ENCODE measurements at regions not wholly inside any gene's neighbourhood (a gene's known extent, or its start where the extent isn't known, plus 50 kb on each side); places are given as distances from the start of the nearest gene placed in this dataset.

DNA sequence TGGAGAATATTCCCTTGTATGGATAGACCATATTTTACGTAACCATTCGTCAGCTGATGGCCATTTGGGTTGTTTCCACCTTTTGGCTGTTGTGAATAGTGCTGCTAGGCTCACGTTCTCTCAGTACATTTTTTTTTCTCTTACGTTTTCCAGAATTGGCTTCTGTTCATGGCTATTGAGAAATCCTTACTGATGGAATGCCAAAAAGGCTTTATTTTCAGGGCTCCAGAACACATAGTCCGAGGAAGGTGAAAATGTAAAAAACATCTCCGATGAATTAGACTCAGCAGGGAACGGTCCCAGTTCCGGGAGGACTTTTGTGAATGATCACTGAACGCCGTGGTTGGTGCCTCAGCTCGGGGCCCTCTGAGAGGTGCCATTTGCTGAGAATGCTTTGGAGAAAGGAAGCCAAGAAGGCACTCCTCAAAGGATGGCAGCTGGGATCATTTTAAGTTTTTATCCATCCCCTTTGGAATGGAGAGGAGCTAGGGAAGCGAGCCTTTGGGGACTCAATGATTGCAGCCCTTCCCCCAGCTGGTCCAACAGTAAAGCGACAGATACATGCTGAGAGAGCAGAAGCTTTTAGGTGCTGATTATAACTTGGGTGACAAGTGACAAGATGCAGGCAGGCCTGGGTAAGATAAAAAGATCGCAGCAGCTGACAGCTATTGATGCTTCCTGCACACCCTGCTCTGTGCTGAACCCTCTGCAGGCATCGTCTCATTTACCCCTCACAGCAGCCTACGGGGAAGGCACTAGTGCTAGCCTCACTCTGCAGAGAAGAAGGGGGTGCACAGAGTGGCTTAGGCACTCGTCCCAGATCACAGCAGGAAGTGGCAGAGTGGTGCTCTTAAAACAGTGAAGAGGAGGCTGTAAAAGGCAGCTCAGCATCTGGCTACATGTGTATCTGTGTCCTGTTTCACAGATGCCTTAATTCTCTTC lies 133.4 kb upstream of the KCNG1 start:
- TF ChIP-seq TCF4 (CRISPR knock-in tag; IDR thresholded peaks at IDR 0.05; ENCODE audit: borderline replicate concordance), result peak; percentile 87
- no peak for TF ChIP-seq OSR1 (CRISPR knock-in tag; IDR thresholded peaks at IDR 0.05)
- peak; percentile 33; the same call in 1 of the 2 replicates for TF ChIP-seq ISL1 (CRISPR knock-in tag; IDR thresholded peaks at IDR 0.05)
- no peak for TF ChIP-seq GLIS3 (CRISPR knock-in tag; IDR thresholded peaks at IDR 0.05)
- TF ChIP-seq ESRRG (CRISPR knock-in tag; IDR thresholded peaks at IDR 0.05), result no peak
- no peak for TF ChIP-seq ZFP30 (CRISPR knock-in tag; IDR thresholded peaks at IDR 0.05)
- TF ChIP-seq TSHZ2 (CRISPR knock-in tag; IDR thresholded peaks at IDR 0.05), result peak; percentile 77; the same call in 1 of the 2 replicates
- TF ChIP-seq CSDC2 (CRISPR knock-in tag; IDR thresholded peaks at IDR 0.05), result no peak
- TF ChIP-seq, protein P1, sequence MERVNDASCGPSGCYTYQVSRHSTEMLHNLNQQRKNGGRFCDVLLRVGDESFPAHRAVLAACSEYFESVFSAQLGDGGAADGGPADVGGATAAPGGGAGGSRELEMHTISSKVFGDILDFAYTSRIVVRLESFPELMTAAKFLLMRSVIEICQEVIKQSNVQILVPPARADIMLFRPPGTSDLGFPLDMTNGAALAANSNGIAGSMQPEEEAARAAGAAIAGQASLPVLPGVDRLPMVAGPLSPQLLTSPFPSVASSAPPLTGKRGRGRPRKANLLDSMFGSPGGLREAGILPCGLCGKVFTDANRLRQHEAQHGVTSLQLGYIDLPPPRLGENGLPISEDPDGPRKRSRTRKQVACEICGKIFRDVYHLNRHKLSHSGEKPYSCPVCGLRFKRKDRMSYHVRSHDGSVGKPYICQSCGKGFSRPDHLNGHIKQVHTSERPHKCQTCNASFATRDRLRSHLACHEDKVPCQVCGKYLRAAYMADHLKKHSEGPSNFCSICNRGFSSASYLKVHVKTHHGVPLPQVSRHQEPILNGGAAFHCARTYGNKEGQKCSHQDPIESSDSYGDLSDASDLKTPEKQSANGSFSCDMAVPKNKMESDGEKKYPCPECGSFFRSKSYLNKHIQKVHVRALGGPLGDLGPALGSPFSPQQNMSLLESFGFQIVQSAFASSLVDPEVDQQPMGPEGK (CRISPR knock-in tag; IDR thresholded peaks at IDR 0.05; ENCODE audit: borderline replicate concordance), result no peak
- no peak for TF ChIP-seq BACH2 (CRISPR knock-in tag; IDR thresholded peaks at IDR 0.05; ENCODE audit: borderline replicate concordance)
- ATAC-seq, result peak; percentile 84

GRCh38 chr20:51154708-51155690 lies 132.1 kb upstream of the KCNG1 start:
- ATAC-seq, result no peak
- TF ChIP-seq ESRRG (CRISPR knock-in tag; IDR thresholded peaks at IDR 0.05) (no peak), TOX (CRISPR knock-in tag; IDR thresholded peaks at IDR 0.05; ENCODE audit: borderline replicate concordance) (no peak), ARNTL (CRISPR knock-in tag; IDR thresholded peaks at IDR 0.05; ENCODE audit: borderline replicate concordance, low read depth) (no peak), SNAI2 (CRISPR knock-in tag; IDR thresholded peaks at IDR 0.05) (no peak), CSDC2 (CRISPR knock-in tag; IDR thresholded peaks at IDR 0.05) (no peak), GLIS3 (CRISPR knock-in tag; IDR thresholded peaks at IDR 0.05) (no peak), ZC3H10 (CRISPR knock-in tag; IDR thresholded peaks at IDR 0.05) (no peak), ZNF565 (CRISPR knock-in tag; conservative IDR thresholded peaks at IDR 0.05; ENCODE audit: low read depth) (no peak), OSR1 (CRISPR knock-in tag; IDR thresholded peaks at IDR 0.05) (no peak), ZNF8 (CRISPR knock-in tag; IDR thresholded peaks at IDR 0.05) (no peak), PPARA (CRISPR knock-in tag; IDR thresholded peaks at IDR 0.05; ENCODE audit: borderline replicate concordance) (no peak), ZFP3 (CRISPR knock-in tag; IDR thresholded peaks at IDR 0.05) (no peak), POU6F1 (CRISPR knock-in tag; IDR thresholded peaks at IDR 0.05; ENCODE audit: borderline replicate concordance, low read depth) (no peak), ISL1 (CRISPR knock-in tag; IDR thresholded peaks at IDR 0.05) (no peak), ZFP30 (CRISPR knock-in tag; IDR thresholded peaks at IDR 0.05) (no peak)
- TF ChIP-seq, protein P1 (CRISPR knock-in tag; IDR thresholded peaks at IDR 0.05; ENCODE audit: borderline replicate concordance), result no peak
- TF ChIP-seq, protein P2, sequence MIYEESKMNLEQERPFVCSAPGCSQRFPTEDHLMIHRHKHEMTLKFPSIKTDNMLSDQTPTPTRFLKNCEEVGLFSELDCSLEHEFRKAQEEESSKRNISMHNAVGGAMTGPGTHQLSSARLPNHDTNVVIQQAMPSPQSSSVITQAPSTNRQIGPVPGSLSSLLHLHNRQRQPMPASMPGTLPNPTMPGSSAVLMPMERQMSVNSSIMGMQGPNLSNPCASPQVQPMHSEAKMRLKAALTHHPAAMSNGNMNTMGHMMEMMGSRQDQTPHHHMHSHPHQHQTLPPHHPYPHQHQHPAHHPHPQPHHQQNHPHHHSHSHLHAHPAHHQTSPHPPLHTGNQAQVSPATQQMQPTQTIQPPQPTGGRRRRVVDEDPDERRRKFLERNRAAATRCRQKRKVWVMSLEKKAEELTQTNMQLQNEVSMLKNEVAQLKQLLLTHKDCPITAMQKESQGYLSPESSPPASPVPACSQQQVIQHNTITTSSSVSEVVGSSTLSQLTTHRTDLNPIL (CRISPR knock-in tag; IDR thresholded peaks at IDR 0.05; ENCODE audit: low read depth), result no peak

All from SK-N-SH treated with all-trans-retinoic acid at 6 μM for 48 hours (cell line).